ENCODE measurements at regions not wholly inside any gene's neighbourhood (a gene's known extent, or its start where the extent isn't known, plus 50 kb on each side); places are given as distances from the start of the nearest gene placed in this dataset.

- no peaks in the 10 kb centered on the region for H3K9me3 ChIP-seq (ENCODE audit: control insufficient read depth, low read length)
- peaks cover 4% of the 10 kb centered on the region for H3K27me3 ChIP-seq (ENCODE audit: control insufficient read depth, insufficient read depth, low read length)
- H3K9ac ChIP-seq (ENCODE audit: low read length), result no peak overlapping the region
- H3K36me3 ChIP-seq (ENCODE audit: control insufficient read depth, insufficient read depth, low read length), result no peaks in the 10 kb centered on the region
- H3K4me1 ChIP-seq (ENCODE audit: control insufficient read depth, insufficient read depth, low read length), result no peaks in the 10 kb centered on the region
- H3K4me3 ChIP-seq (ENCODE audit: low read length), result no peak overlapping the region
Measured at GRCh38 chr9:86649913-86650312, 295.7 kb upstream of the TUT7 start.

GRCh38 chr9:86648828-86649170, 294.6 kb upstream of the TUT7 start:
- Histone ChIP-seq H3K36me3 (ENCODE audit: control insufficient read depth, insufficient read depth, low read length) (no peaks in the 10 kb centered on the region), H3K9ac (ENCODE audit: low read length) (no peak overlapping the region), H3K4me3 (ENCODE audit: low read length) (no peak overlapping the region), H3K27me3 (ENCODE audit: control insufficient read depth, insufficient read depth, low read length) (peaks cover 4% of the 10 kb centered on the region), H3K4me1 (ENCODE audit: control insufficient read depth, insufficient read depth, low read length) (no peaks in the 10 kb centered on the region), H3K9me3 (ENCODE audit: control insufficient read depth, low read length) (no peaks in the 10 kb centered on the region)

GRCh38 chr9:86648156-86648827, 294.1 kb upstream of the TUT7 start:
- H3K4me3 ChIP-seq (ENCODE audit: low read length), result no peak overlapping the region
- no peaks in the 10 kb centered on the region for H3K36me3 ChIP-seq (ENCODE audit: control insufficient read depth, insufficient read depth, low read length)
- H3K27me3 ChIP-seq (ENCODE audit: control insufficient read depth, insufficient read depth, low read length), result peaks cover 4% of the 10 kb centered on the region
- H3K4me1 ChIP-seq (ENCODE audit: control insufficient read depth, insufficient read depth, low read length), result no peaks in the 10 kb centered on the region
- no peak overlapping the region for H3K9ac ChIP-seq (ENCODE audit: low read length)
- H3K9me3 ChIP-seq (ENCODE audit: control insufficient read depth, low read length), result no peaks in the 10 kb centered on the region

- Histone ChIP-seq H3K27me3 (ENCODE audit: control insufficient read depth, insufficient read depth, low read length) (no peaks in the 10 kb centered on the region), H3K36me3 (ENCODE audit: control insufficient read depth, insufficient read depth, low read length) (no peaks in the 10 kb centered on the region), H3K4me1 (ENCODE audit: control insufficient read depth, insufficient read depth, low read length) (peaks cover 2% of the 10 kb centered on the region), H3K9me3 (ENCODE audit: control insufficient read depth, low read length) (no peaks in the 10 kb centered on the region), H3K9ac (ENCODE audit: low read length) (no peak overlapping the region), H3K4me3 (ENCODE audit: low read length) (no peak overlapping the region)
Measured at GRCh38 chr9:86645303-86645702, 291.1 kb upstream of the TUT7 start.

- Histone ChIP-seq H3K9ac (ENCODE audit: low read length) (no peak overlapping the region), H3K36me3 (ENCODE audit: control insufficient read depth, insufficient read depth, low read length) (no peaks in the 10 kb centered on the region), H3K9me3 (ENCODE audit: control insufficient read depth, low read length) (no peaks in the 10 kb centered on the region), H3K4me3 (ENCODE audit: low read length) (no peak overlapping the region), H3K27me3 (ENCODE audit: control insufficient read depth, insufficient read depth, low read length) (no peaks in the 10 kb centered on the region), H3K4me1 (ENCODE audit: control insufficient read depth, insufficient read depth, low read length) (peaks cover 9% of the 10 kb centered on the region)
Measured at GRCh38 chr9:86644675-86645034, 290.4 kb upstream of the TUT7 start.

GRCh38 chr9:86643946-86644674, 289.9 kb upstream of the TUT7 start:
- no peaks in the 10 kb centered on the region for H3K36me3 ChIP-seq (ENCODE audit: control insufficient read depth, insufficient read depth, low read length)
- no peak overlapping the region for H3K4me3 ChIP-seq (ENCODE audit: low read length)
- no peaks in the 10 kb centered on the region for H3K9me3 ChIP-seq (ENCODE audit: control insufficient read depth, low read length)
- H3K9ac ChIP-seq (ENCODE audit: low read length), result no peak overlapping the region
- H3K4me1 ChIP-seq (ENCODE audit: control insufficient read depth, insufficient read depth, low read length), result peaks cover 11% of the 10 kb centered on the region
- H3K27me3 ChIP-seq (ENCODE audit: control insufficient read depth, insufficient read depth, low read length), result no peaks in the 10 kb centered on the region

GRCh38 chr9:86642721-86643120, 288.5 kb upstream of the TUT7 start:
- no peaks in the 10 kb centered on the region for H3K36me3 ChIP-seq (ENCODE audit: control insufficient read depth, insufficient read depth, low read length)
- H3K4me3 ChIP-seq (ENCODE audit: low read length), result no peak overlapping the region
- peaks cover 11% of the 10 kb centered on the region for H3K4me1 ChIP-seq (ENCODE audit: control insufficient read depth, insufficient read depth, low read length)
- H3K9ac ChIP-seq (ENCODE audit: low read length), result no peak overlapping the region
- no peaks in the 10 kb centered on the region for H3K27me3 ChIP-seq (ENCODE audit: control insufficient read depth, insufficient read depth, low read length)
- H3K9me3 ChIP-seq (ENCODE audit: control insufficient read depth, low read length), result no peaks in the 10 kb centered on the region

- Histone ChIP-seq H3K9me3 (ENCODE audit: control insufficient read depth, low read length) (no peaks in the 10 kb centered on the region), H3K4me1 (ENCODE audit: control insufficient read depth, insufficient read depth, low read length) (peaks cover 11% of the 10 kb centered on the region), H3K36me3 (ENCODE audit: control insufficient read depth, insufficient read depth, low read length) (no peaks in the 10 kb centered on the region), H3K27me3 (ENCODE audit: control insufficient read depth, insufficient read depth, low read length) (no peaks in the 10 kb centered on the region), H3K9ac (ENCODE audit: low read length) (no peak overlapping the region), H3K4me3 (ENCODE audit: low read length) (no peak overlapping the region)
Measured at GRCh38 chr9:86641970-86642369, 287.8 kb upstream of the TUT7 start.

- H3K4me3 ChIP-seq (ENCODE audit: low read length), result no peak overlapping the region
- no peaks in the 10 kb centered on the region for H3K36me3 ChIP-seq (ENCODE audit: control insufficient read depth, insufficient read depth, low read length)
- H3K27me3 ChIP-seq (ENCODE audit: control insufficient read depth, insufficient read depth, low read length), result no peaks in the 10 kb centered on the region
- no peaks in the 10 kb centered on the region for H3K9me3 ChIP-seq (ENCODE audit: control insufficient read depth, low read length)
- peaks cover 11% of the 10 kb centered on the region for H3K4me1 ChIP-seq (ENCODE audit: control insufficient read depth, insufficient read depth, low read length)
- no peak overlapping the region for H3K9ac ChIP-seq (ENCODE audit: low read length)
Measured at GRCh38 chr9:86639899-86640379, 285.7 kb upstream of the TUT7 start.

- no peak overlapping the region for H3K9ac ChIP-seq (ENCODE audit: low read length)
- H3K36me3 ChIP-seq (ENCODE audit: control insufficient read depth, insufficient read depth, low read length), result no peaks in the 10 kb centered on the region
- peaks cover 11% of the 10 kb centered on the region for H3K4me1 ChIP-seq (ENCODE audit: control insufficient read depth, insufficient read depth, low read length)
- H3K4me3 ChIP-seq (ENCODE audit: low read length), result no peak overlapping the region
- H3K9me3 ChIP-seq (ENCODE audit: control insufficient read depth, low read length), result no peaks in the 10 kb centered on the region
- no peaks in the 10 kb centered on the region for H3K27me3 ChIP-seq (ENCODE audit: control insufficient read depth, insufficient read depth, low read length)
Measured at GRCh38 chr9:86639287-86639686, 285.1 kb upstream of the TUT7 start.

GRCh38 chr9:86638109-86638508, 283.9 kb upstream of the TUT7 start:
- Histone ChIP-seq H3K36me3 (ENCODE audit: control insufficient read depth, insufficient read depth, low read length) (no peaks in the 10 kb centered on the region), H3K27me3 (ENCODE audit: control insufficient read depth, insufficient read depth, low read length) (no peaks in the 10 kb centered on the region), H3K4me1 (ENCODE audit: control insufficient read depth, insufficient read depth, low read length) (peaks cover 11% of the 10 kb centered on the region), H3K9ac (ENCODE audit: low read length) (no peak overlapping the region), H3K9me3 (ENCODE audit: control insufficient read depth, low read length) (no peaks in the 10 kb centered on the region), H3K4me3 (ENCODE audit: low read length) (no peak overlapping the region)

GRCh38 chr9:86637515-86637914, 283.3 kb upstream of the TUT7 start:
- Histone ChIP-seq H3K4me3 (ENCODE audit: low read length) (no peak overlapping the region), H3K9ac (ENCODE audit: low read length) (no peak overlapping the region)

More at GRCh38 chr9:86637515-86637914, 283.3 kb upstream of the TUT7 start:
- Histone ChIP-seq H3K9me3 (ENCODE audit: control insufficient read depth, low read length) (no peaks in the 10 kb centered on the region), H3K36me3 (ENCODE audit: control insufficient read depth, insufficient read depth, low read length) (no peaks in the 10 kb centered on the region), H3K4me1 (ENCODE audit: control insufficient read depth, insufficient read depth, low read length) (peaks cover 11% of the 10 kb centered on the region), H3K27me3 (ENCODE audit: control insufficient read depth, insufficient read depth, low read length) (no peaks in the 10 kb centered on the region)
